ENCODE measurements at regions not wholly inside any gene's neighbourhood (a gene's known extent, or its start where the extent isn't known, plus 50 kb on each side); places are given as distances from the start of the nearest gene placed in this dataset.

- H3K27me3 Mint-ChIP-seq (ENCODE audit: unreplicated experiment), result peaks cover 11% of the 10 kb centered on the region
- no peak for TF ChIP-seq CTCF (IDR thresholded peaks at IDR 0.05)
- no peak overlapping the region for H3K4me3 Mint-ChIP-seq (ENCODE audit: unreplicated experiment)
- no peaks in the 10 kb centered on the region for H3K9me3 Mint-ChIP-seq (ENCODE audit: unreplicated experiment)
- DNase-seq (ENCODE audit: extremely low spot score, unreplicated experiment), result no peak
- no peaks in the 10 kb centered on the region for H3K4me1 Mint-ChIP-seq (ENCODE audit: unreplicated experiment)
- no peaks in the 10 kb centered on the region for H3K36me3 Mint-ChIP-seq (ENCODE audit: unreplicated experiment)
- no peak overlapping the region for H3K27ac Mint-ChIP-seq (ENCODE audit: unreplicated experiment)
Observed at GRCh38 chr12:13365748-13366366, 169.3 kb downstream of the EMP1 start.

- no peak overlapping the region for H3K27ac Mint-ChIP-seq (ENCODE audit: unreplicated experiment)
- peaks cover 39% of the 10 kb centered on the region for H3K27me3 Mint-ChIP-seq (ENCODE audit: unreplicated experiment)
- H3K4me3 Mint-ChIP-seq (ENCODE audit: unreplicated experiment), result no peak overlapping the region
- no peaks in the 10 kb centered on the region for H3K36me3 Mint-ChIP-seq (ENCODE audit: unreplicated experiment)
- no peaks in the 10 kb centered on the region for H3K9me3 Mint-ChIP-seq (ENCODE audit: unreplicated experiment)
- no peaks in the 10 kb centered on the region for H3K4me1 Mint-ChIP-seq (ENCODE audit: unreplicated experiment)
- peak; percentile 67 for TF ChIP-seq CTCF (IDR thresholded peaks at IDR 0.05)
- no peak for DNase-seq (ENCODE audit: extremely low spot score, unreplicated experiment)
Observed at GRCh38 chr12:13362260-13362841, 165.8 kb downstream of the EMP1 start.

GRCh38 chr12:13359636-13360035, 163.1 kb downstream of the EMP1 start:
- peaks cover 46% of the 10 kb centered on the region for H3K27me3 Mint-ChIP-seq (ENCODE audit: unreplicated experiment)
- no peaks in the 10 kb centered on the region for H3K36me3 Mint-ChIP-seq (ENCODE audit: unreplicated experiment)

GRCh38 chr12:13358391-13358905, 161.9 kb downstream of the EMP1 start:
- no peak for DNase-seq (ENCODE audit: extremely low spot score, unreplicated experiment)
- Mint-ChIP-seq H3K9me3 (ENCODE audit: unreplicated experiment) (no peaks in the 10 kb centered on the region), H3K27ac (ENCODE audit: unreplicated experiment) (no peak overlapping the region), H3K4me1 (ENCODE audit: unreplicated experiment) (no peaks in the 10 kb centered on the region), H3K27me3 (ENCODE audit: unreplicated experiment) (peaks cover 48% of the 10 kb centered on the region), H3K36me3 (ENCODE audit: unreplicated experiment) (no peaks in the 10 kb centered on the region), H3K4me3 (ENCODE audit: unreplicated experiment) (no peak overlapping the region)
- TF ChIP-seq CTCF (IDR thresholded peaks at IDR 0.05), result no peak

More at GRCh38 chr12:13359636-13360035, 163.1 kb downstream of the EMP1 start:
- no peak for DNase-seq (ENCODE audit: extremely low spot score, unreplicated experiment)
- TF ChIP-seq CTCF (IDR thresholded peaks at IDR 0.05), result no peak
- no peaks in the 10 kb centered on the region for H3K9me3 Mint-ChIP-seq (ENCODE audit: unreplicated experiment)
- H3K4me1 Mint-ChIP-seq (ENCODE audit: unreplicated experiment), result no peaks in the 10 kb centered on the region
- H3K27ac Mint-ChIP-seq (ENCODE audit: unreplicated experiment), result no peak overlapping the region
- no peak overlapping the region for H3K4me3 Mint-ChIP-seq (ENCODE audit: unreplicated experiment)

GRCh38 chr12:13350946-13351345, 154.4 kb downstream of the EMP1 start:
- Mint-ChIP-seq H3K36me3 (ENCODE audit: unreplicated experiment) (no peaks in the 10 kb centered on the region), H3K27me3 (ENCODE audit: unreplicated experiment) (peaks cover 13% of the 10 kb centered on the region), H3K4me3 (ENCODE audit: unreplicated experiment) (no peak overlapping the region), H3K4me1 (ENCODE audit: unreplicated experiment) (peaks cover 6% of the 10 kb centered on the region), H3K27ac (ENCODE audit: unreplicated experiment) (no peak overlapping the region), H3K9me3 (ENCODE audit: unreplicated experiment) (no peaks in the 10 kb centered on the region)
- no peak for TF ChIP-seq CTCF (IDR thresholded peaks at IDR 0.05)
- DNase-seq (ENCODE audit: extremely low spot score, unreplicated experiment), result no peak

All from osteocyte (in vitro differentiated cells).